ENCODE measurements at regions not wholly inside any gene's neighbourhood (a gene's known extent, or its start where the extent isn't known, plus 50 kb on each side); places are given as distances from the start of the nearest gene placed in this dataset.

DNA sequence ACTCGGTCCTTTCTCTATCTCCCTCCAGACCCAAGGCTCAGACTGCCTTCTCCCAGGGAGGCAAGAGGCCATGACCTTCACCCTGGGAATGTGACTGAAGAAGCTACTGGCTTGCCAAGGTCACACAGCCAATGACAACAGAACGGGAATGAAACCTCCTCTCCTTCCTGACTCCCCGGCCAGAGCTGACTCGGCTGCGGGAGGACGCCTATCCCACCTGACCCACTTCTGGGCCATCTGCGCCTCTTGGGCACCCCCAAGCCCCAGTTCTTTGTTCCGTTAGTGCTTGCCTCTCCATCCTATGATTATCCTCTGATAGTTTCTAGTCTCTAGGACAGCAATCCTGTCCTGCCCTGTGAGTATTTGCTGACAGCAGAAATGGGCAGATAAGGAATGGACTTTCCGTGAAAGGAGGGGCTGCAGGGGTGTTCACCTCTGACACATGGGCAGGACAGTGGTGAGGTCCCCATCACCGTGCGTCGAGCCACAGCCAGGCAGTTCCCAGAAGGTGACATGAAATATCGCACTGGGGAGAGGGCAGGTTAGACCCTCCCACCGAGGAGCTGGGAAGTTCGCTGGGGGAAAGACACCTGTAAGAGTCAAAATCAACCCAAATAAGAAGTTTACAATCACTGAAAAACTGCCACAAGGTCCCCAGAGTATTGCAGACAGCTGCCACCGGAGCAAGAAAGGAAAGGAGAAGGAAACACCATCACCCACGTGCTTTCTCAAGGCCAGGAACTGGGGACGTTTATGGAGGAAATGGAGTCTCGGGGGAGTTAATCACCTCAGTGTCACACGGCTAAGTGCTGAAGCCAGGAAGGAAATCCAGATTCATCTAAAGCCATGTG lies 63.0 kb downstream of the INSIG1 start:
- Histone ChIP-seq H3K4me3 (no peak overlapping the region), H3K36me3 (no peaks in the 10 kb centered on the region), H3K27me3 (no peaks in the 10 kb centered on the region), H3K9me3 (no peaks in the 10 kb centered on the region)
- DNase-seq: no peak

DNA sequence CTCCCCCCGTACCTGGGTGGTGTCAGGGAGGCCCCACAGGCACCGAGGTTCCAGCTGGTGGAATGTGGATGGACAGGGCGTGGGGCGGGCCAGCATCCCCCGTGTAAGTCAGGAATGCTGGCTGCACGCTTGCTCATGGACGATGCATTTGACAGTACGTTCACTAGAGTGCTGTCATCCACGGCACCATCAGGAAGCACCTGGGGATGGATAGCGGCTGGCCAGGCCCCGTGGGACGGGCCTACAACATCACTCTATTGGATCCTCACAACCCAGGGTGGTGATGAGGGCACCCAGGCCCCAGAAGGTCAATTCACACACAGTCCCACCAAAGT lies 63.6 kb downstream of the INSIG1 start:
- no peaks in the 10 kb centered on the region for H3K9me3 ChIP-seq
- H3K27me3 ChIP-seq: no peaks in the 10 kb centered on the region
- H3K4me3 ChIP-seq: no peak overlapping the region
- no peaks in the 10 kb centered on the region for H3K36me3 ChIP-seq
- DNase-seq: no peak

DNA sequence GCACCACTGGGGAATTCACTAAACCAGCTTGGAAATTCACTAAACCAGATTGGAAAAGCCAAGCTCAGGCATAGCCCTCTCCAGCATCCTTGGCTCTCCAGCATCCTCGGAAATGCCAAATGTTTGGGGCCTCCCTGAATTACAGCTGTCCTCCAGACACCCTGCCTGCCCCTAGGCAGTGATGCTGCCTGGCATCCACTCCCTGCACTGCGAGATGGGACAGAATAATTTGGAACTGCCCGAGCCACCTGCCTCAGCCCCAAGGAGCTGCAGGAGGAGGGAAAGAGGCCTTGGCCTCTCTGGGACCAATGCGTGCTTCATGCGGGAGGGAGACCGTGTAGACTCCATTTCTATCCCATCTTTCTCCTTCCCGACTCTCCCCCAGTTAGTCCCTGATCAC lies 64.3 kb downstream of the INSIG1 start:
- no peaks in the 10 kb centered on the region for H3K36me3 ChIP-seq
- H3K27me3 ChIP-seq: no peaks in the 10 kb centered on the region
- no peak overlapping the region for H3K4me3 ChIP-seq
- no peak for DNase-seq
- no peaks in the 10 kb centered on the region for H3K9me3 ChIP-seq

- Histone ChIP-seq H3K9me3 (no peaks in the 10 kb centered on the region), H3K36me3 (no peaks in the 10 kb centered on the region), H3K4me3 (no peak overlapping the region), H3K27me3 (no peaks in the 10 kb centered on the region)
- no peak for DNase-seq
These were observed 64.9 kb downstream of the INSIG1 start for GRCh38 chr7:155362380-155363145.

DNA sequence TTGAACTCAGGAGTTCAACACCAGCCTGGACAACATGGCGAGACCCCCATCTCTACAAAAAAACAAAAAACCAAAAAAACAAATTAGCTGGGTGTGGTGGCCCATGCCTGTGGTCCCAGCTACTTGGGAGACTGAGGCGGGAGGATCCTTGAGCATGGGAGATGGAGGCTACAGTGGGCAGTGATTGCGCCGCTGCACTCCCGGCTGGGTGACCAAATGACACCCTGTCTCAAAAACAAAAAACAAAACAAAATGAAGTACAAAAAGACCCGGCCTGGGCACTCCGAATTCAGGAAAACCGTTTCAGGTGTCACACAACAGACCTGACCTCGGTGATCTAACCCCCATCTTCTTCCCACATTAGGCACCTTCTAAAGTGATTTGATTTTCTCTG lies 65.5 kb downstream of the INSIG1 start:
- no peaks in the 10 kb centered on the region for H3K36me3 ChIP-seq
- H3K4me3 ChIP-seq: no peak overlapping the region
- DNase-seq: no peak
- H3K9me3 ChIP-seq: no peaks in the 10 kb centered on the region
- no peaks in the 10 kb centered on the region for H3K27me3 ChIP-seq

DNA sequence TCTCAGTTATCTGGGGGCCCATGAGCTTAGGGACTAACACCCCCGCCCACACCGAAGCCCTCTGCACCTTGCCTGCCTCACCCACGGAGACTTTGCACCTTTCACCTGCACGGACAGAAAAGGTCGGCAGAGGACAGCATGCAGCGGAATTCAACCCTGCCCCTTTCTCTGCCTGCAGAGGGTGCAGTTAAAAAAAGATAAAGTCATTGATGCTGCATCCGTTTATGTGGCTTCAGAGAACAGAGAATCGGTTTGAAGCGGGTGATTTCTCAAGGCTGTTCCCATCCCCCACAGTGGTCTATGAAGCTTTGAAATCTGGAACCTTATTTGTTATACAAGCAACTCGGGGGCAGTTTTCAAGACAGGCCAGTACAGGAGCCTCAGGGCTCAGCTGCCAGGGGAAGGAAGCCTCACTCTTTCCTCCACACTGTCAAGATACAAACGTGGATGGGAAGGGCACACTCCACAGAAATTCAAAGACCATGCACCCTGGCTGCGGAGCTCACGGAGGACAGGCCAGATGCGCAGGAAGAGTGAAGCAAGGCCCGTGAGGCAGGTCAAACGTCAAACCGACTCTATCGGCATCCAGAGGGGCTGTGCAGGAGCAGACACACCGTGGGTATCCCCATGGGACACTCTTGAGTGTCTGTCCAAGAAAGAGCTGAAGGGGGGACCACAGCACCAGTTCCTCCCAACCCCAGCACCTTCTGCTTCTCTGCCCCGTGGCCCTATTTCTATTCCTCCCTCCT lies 66.3 kb downstream of the INSIG1 start:
- no peaks in the 10 kb centered on the region for H3K9me3 ChIP-seq
- no peak overlapping the region for H3K4me3 ChIP-seq
- H3K27me3 ChIP-seq: no peaks in the 10 kb centered on the region
- no peaks in the 10 kb centered on the region for H3K36me3 ChIP-seq
- no peak for DNase-seq

- Histone ChIP-seq H3K36me3 (no peaks in the 10 kb centered on the region), H3K4me3 (no peak overlapping the region), H3K27me3 (no peaks in the 10 kb centered on the region), H3K9me3 (no peaks in the 10 kb centered on the region)
- DNase-seq: no peak
These were observed 67.6 kb downstream of the INSIG1 start for GRCh38 chr7:155365146-155365874.

DNA sequence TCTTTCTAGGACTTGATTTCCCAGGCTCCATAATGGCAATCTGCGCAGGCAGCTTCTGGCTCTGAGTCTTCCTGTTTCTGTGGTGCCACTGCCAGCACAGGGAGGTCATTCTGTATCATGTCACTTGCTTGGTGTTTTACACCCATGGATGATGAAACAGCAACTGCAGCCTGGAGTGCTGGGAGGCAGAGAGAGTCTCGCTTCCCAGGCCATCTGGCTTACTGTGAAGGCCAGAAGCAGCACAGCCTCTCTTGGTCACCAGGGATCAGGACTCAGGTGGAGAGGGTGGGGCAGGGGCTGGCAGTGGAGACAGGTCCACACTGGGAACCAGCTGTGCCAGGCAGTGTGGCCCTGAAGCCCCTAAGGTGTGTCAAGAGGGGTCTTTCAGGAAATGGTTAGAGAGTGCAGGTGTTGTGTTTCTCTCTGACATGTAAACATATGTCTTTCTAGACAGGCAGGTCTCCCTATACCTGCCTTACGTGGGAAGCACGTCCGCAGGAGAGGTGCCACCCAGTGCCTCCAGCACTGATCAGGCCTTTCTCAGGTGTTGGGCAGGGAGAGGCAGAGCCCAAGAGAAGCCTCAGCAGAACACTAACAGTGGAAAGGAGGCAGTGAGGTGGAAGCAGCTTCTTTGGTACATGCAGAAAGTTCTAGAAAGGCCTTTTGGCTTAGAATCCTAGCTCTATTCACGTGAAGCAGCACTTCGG lies 71.4 kb downstream of the INSIG1 start:
- H3K9me3 ChIP-seq: no peaks in the 10 kb centered on the region
- DNase-seq: no peak
- H3K4me3 ChIP-seq: no peak overlapping the region
- H3K27me3 ChIP-seq: peaks cover 5% of the 10 kb centered on the region; the same call in 1 of the 2 replicates
- no peaks in the 10 kb centered on the region for H3K36me3 ChIP-seq

DNA sequence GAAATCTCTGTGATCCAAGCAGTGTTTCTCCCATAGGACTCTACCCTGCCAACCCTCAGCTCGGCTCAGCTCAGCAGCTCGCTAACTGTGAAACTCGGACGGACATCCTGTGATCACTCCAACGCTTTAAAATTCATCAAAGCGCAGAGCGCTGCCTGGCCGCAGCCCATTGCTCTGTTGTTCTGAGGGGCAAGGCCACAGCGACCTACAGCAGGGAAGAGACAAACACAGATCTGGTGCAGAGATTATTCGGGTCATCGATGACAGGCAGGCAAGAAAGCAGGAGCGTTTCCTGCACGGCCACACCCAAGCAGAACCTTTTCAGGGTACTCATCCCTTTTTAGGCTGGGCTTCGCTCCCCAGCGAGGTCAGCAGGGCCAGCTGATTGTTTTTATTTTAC lies 72.1 kb downstream of the INSIG1 start:
- no peak for DNase-seq
- H3K27me3 ChIP-seq: peaks cover 8% of the 10 kb centered on the region; the same call in 1 of the 2 replicates
- no peaks in the 10 kb centered on the region for H3K9me3 ChIP-seq
- no peaks in the 10 kb centered on the region for H3K36me3 ChIP-seq
- no peak overlapping the region for H3K4me3 ChIP-seq

GRCh38 chr7:155371331-155371883 lies 73.7 kb downstream of the INSIG1 start:
- no peak overlapping the region for H3K4me3 ChIP-seq
- H3K27me3 ChIP-seq: peaks cover 12% of the 10 kb centered on the region; the same call in 1 of the 2 replicates
- no peaks in the 10 kb centered on the region for H3K9me3 ChIP-seq
- no peaks in the 10 kb centered on the region for H3K36me3 ChIP-seq
- DNase-seq: no peak

GRCh38 chr7:155371884-155372781 lies 74.5 kb downstream of the INSIG1 start:
- Histone ChIP-seq H3K4me3 (no peak overlapping the region), H3K9me3 (no peaks in the 10 kb centered on the region), H3K27me3 (peaks cover 12% of the 10 kb centered on the region; the same call in 1 of the 2 replicates), H3K36me3 (no peaks in the 10 kb centered on the region)
- no peak for DNase-seq

DNA sequence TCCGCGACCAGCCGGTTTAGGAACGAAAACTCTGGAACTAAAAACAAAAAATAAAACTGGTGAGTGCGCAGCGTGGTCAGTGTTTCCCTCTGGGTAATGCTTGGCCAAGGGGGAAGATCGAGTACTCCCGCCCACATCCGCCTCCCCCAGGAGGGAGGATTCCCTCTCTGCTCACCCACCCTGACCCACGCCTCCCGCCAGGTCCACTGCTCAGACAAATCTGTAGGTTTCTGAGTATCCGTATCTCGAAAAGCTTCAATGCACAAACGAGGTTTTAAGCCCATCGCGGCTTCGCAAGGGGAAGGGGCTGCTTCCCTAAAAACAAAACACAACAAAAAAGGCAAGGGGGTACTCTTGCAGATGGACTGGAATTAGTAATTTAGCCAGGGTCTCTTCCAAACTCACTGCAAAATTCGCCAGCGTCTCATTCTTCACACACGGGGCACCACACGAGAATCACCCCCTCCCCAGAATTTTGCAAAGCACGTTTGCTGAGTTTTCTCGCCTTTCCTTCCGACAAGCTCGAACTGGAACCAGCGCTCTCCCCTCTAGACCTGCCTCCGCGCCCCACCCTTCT lies 75.2 kb downstream of the INSIG1 start:
- DNase-seq: no peak
- Histone ChIP-seq H3K36me3 (no peaks in the 10 kb centered on the region), H3K27me3 (peaks cover 12% of the 10 kb centered on the region; the same call in 1 of the 2 replicates), H3K9me3 (no peaks in the 10 kb centered on the region), H3K4me3 (no peak overlapping the region)

DNA sequence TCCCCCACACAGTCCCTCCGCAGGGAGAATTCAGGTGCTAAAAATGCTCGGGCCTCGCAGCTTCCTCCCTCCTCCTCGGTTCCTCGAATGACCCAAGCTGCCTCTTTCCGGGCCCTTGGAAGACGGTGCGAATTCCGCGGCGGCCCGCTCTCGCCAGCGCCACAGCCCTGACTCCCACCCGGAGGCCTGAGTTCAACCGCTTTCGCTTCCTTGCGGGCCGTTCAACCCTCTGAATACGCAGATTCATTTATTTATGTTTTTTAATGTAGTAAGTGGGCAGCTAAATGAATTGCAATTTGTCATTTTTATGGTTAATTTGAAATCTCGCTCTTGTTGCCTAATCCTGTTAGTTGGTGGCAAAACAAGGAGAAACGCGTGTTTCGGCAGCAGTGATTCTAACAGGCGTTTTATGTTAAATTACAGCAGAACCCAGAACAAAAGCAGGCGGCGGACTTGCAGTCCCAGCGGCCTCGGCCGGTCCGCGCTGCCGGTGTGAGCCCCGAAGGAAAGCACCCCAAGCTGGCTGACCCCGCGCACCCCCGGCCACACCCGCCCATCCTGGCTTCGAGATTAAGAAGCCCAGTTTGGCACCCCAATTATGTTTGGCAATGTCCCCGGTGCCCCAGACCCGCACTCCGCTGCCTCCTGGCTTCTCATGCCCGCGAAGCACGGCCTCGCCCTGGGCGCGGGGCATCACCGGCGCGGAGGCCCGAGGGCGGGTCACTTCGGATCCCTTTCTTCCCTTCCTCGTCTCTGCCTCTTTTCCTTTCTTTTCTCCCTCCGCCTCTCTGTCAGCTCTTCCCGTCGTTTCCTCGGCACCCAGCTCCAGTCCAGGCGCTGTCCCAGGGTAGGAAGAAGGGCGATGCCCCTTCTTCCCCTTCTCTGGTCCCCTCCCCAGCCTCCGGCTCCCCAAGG lies 75.9 kb downstream of the INSIG1 start:
- no peak for DNase-seq
- Histone ChIP-seq H3K36me3 (no peaks in the 10 kb centered on the region), H3K4me3 (no peak overlapping the region), H3K9me3 (no peaks in the 10 kb centered on the region), H3K27me3 (peaks cover 17% of the 10 kb centered on the region; the same call in 1 of the 2 replicates)

Measured in MG63 (cell line).